Transverse colon (tissue), 4 donors: ENCODE measurements at regions not wholly inside any gene's neighbourhood (a gene's known extent, or its start where the extent isn't known, plus 50 kb on each side); places are given as distances from the start of the nearest gene placed in this dataset.

Experiments used
- DNase-seq: peaks from one replicate; pipeline ENCODE4 v3.0.0-alpha.2; 2019
- H3K27ac ChIP-seq, 4 donors: fragments of 200-600 bp; sonication (generic); 2 replicates each; pipeline ENCODE4 v1.5.1; 2016 to 2018; ENCODE audit warnings: inconsistent platforms in 4 of 4
- H3K27me3 ChIP-seq: fragments of 200-600 bp; sonication (generic); 2 replicates; pipeline ENCODE4 v1.5.1; 2017; ENCODE audit warnings: inconsistent platforms
- H3K36me3 ChIP-seq, 4 donors: fragments of 200-600 bp; sonication (generic); 2 replicates each; pipeline ENCODE4 v1.5.1; 2017 to 2019; ENCODE audit warnings: inconsistent platforms in 4 of 4
- H3K4me1 ChIP-seq, 4 donors: fragments of 200-600 bp; sonication (generic); 2 replicates each; pipeline ENCODE4 v1.5.1; 2017 to 2020; ENCODE audit warnings: inconsistent platforms in 4 of 4
- H3K4me3 ChIP-seq, 4 donors: fragments of 200-600 bp; sonication (generic); 1 replicate in 1 of 4; 2 replicates in 3 of 4; pipeline versions ENCODE4 v1.5.1 to v1.6.1; 2017 to 2019; ENCODE audit warnings: inconsistent platforms in 4 of 4
- H3K9me3 ChIP-seq, 2 donors: fragments of 200-600 bp; sonication (generic); 2 replicates each; pipeline ENCODE4 v1.5.1; 2017 to 2019; ENCODE audit warnings: inconsistent platforms in 2 of 2
- CTCF ChIP-seq, 5 experiments: fragments of 200-600 bp in 3 of 5; fragments of 450-650 bp in 2 of 5; sonication (generic) in 3 of 5; IDR thresholded peaks; 1 replicate in 2 of 5; 2 replicates in 3 of 5; pipeline ENCODE4 v1.5.1; 2016 to 2017; ENCODE audit warnings: antibody characterized with exemption in 5 of 5, inconsistent platforms in 3 of 5, mild to moderate bottlenecking in 2 of 5, moderate library complexity in 1 of 5
- EP300 ChIP-seq: sonication (generic); formaldehyde crosslinking; IDR thresholded peaks from one replicate; pipeline ENCODE4 v1.6.1; 2017; ENCODE audit warnings: antibody characterized with exemption, low read depth
- POLR2A ChIP-seq: fragments of 450-650 bp; IDR thresholded peaks from one replicate; pipeline ENCODE4 v1.6.1; 2016; ENCODE audit warnings: antibody characterized with exemption, mild to moderate bottlenecking, moderate library complexity
- POLR2AphosphoS5 ChIP-seq, 3 donors: sonication (generic); formaldehyde crosslinking; IDR thresholded peaks; one replicate each; pipeline ENCODE4 v1.6.1; 2016; ENCODE audit warnings: antibody characterized with exemption in 3 of 3
- WGBS, 2 donors: methylation state at CpG; one replicate each; pipeline ENCODE4 v1.1.5; 2018; ENCODE audit warnings: low coverage in 1 of 2; 5-methylcytosine and 5-hydroxymethylcytosine counted together
- in situ Hi-C, 4 donors: fragments of 200-750 bp; cut with MboI; loops; one replicate each; pipeline versions ENCODE4 v1.15.0 to v1.15.1; 2017; ENCODE audit warnings: low sequenced_read_pairs in 3 of 4, low pct_ligation_motif_present in 1 of 4, low pct_unique_long_range_greater_than_20kb in 1 of 4
- intact Hi-C: fragments of 100-400 bp; cut with DNase I; formaldehyde crosslinking; loops from one replicate; pipeline ENCODE4 v1.15.1; 2023; ENCODE audit warnings: low total_unique reads

GRCh38 chr5:158288272-158288657, 429.3 kb upstream of the CLINT1 start:
- Histone ChIP-seq H3K36me3 (no peaks in the 10 kb centered on the region), H3K27ac (peak overlapping the region in 2 of 4 donors; percentile 25 to 29), H3K27me3 (no peaks in the 10 kb centered on the region), H3K4me1 (peaks cover 0 to 9% (median 5%) of the 10 kb centered on the region in 4 donors), H3K4me3 (no peak overlapping the region), H3K9me3 (no peaks in the 10 kb centered on the region)
- WGBS, 2 donors, result 73 to 88% methylated on average over 1 of the region's 1 CpG
- in situ Hi-C loops (no loop called here), intact Hi-C loops (no loop called here)
- TF ChIP-seq POLR2A (no peak), CTCF (IDR thresholded peaks at IDR 0.05) (no peak), EP300 (no peak), POLR2AphosphoS5 (IDR thresholded peaks at IDR 0.05) (no peak)
- DNase-seq, result no peak

GRCh38 chr5:158287643-158288271, 428.8 kb upstream of the CLINT1 start:
- Histone ChIP-seq H3K4me3 (no peak overlapping the region), H3K27me3 (no peaks in the 10 kb centered on the region), H3K9me3 (no peaks in the 10 kb centered on the region), H3K36me3 (no peaks in the 10 kb centered on the region), H3K4me1 (peaks cover 0 to 9% (median 5%) of the 10 kb centered on the region in 4 donors), H3K27ac (peak overlapping the region in 2 of 4 donors; percentile 25 to 29)
- 13 to 36% methylated on average over 7 to 12 of the region's 12 CpGs for WGBS, 2 donors
- peak; percentile 11 for DNase-seq
- intact Hi-C loops (no loop called here), in situ Hi-C loops (no loop called here)
- TF ChIP-seq POLR2AphosphoS5 (IDR thresholded peaks at IDR 0.05), result peak in 1 of 3 donors; percentile 29
- TF ChIP-seq POLR2A, result no peak

- intact Hi-C loops, result no loop called here
- in situ Hi-C loops, result no loop called here
- no peak for TF ChIP-seq POLR2AphosphoS5 (IDR thresholded peaks at IDR 0.05)
- no peak for TF ChIP-seq POLR2A
- TF ChIP-seq EP300, result no peak
- no peak for TF ChIP-seq CTCF (IDR thresholded peaks at IDR 0.05)
- Histone ChIP-seq H3K9me3 (no peaks in the 10 kb centered on the region), H3K4me3 (no peak overlapping the region), H3K27ac (no peak overlapping the region), H3K4me1 (peaks cover 0 to 9% (median 5%) of the 10 kb centered on the region in 4 donors), H3K36me3 (no peaks in the 10 kb centered on the region), H3K27me3 (no peaks in the 10 kb centered on the region)
- DNase-seq, result no peak
- WGBS, 2 donors, result 70 to 71% methylated on average over 1 of the region's 1 CpG
Observed at GRCh38 chr5:158286827-158287226, 427.9 kb upstream of the CLINT1 start.

GRCh38 chr5:158285698-158286097, 426.8 kb upstream of the CLINT1 start:
- H3K4me1 ChIP-seq, result peaks cover 0 to 9% (median 5%) of the 10 kb centered on the region in 4 donors
- H3K9me3 ChIP-seq, result no peaks in the 10 kb centered on the region
- no peak for DNase-seq
- in situ Hi-C loops (no loop called here), intact Hi-C loops (no loop called here)
- no peak overlapping the region for H3K4me3 ChIP-seq
- TF ChIP-seq EP300 (no peak), CTCF (IDR thresholded peaks at IDR 0.05) (no peak), POLR2A (no peak), POLR2AphosphoS5 (IDR thresholded peaks at IDR 0.05) (no peak)
- 89 to 96% methylated on average over 5 to 6 of the region's 6 CpGs for WGBS, 2 donors
- H3K27ac ChIP-seq, result no peak overlapping the region
- no peaks in the 10 kb centered on the region for H3K36me3 ChIP-seq
- H3K27me3 ChIP-seq, result no peaks in the 10 kb centered on the region

GRCh38 chr5:158284242-158284641, 425.3 kb upstream of the CLINT1 start:
- Histone ChIP-seq H3K9me3 (no peaks in the 10 kb centered on the region), H3K27me3 (no peaks in the 10 kb centered on the region), H3K4me3 (no peak overlapping the region), H3K27ac (no peak overlapping the region), H3K4me1 (peaks cover 0 to 9% (median 5%) of the 10 kb centered on the region in 4 donors), H3K36me3 (no peaks in the 10 kb centered on the region)
- no peak for TF ChIP-seq EP300
- TF ChIP-seq CTCF (IDR thresholded peaks at IDR 0.05), result no peak
- TF ChIP-seq POLR2AphosphoS5 (IDR thresholded peaks at IDR 0.05), result no peak
- TF ChIP-seq POLR2A, result no peak
- in situ Hi-C loops, result no loop called here
- intact Hi-C loops, result no loop called here
- 82 to 97% methylated on average over 2 of the region's 2 CpGs for WGBS, 2 donors
- DNase-seq, result no peak
